22Rv1 (cell line): ENCODE measurements at regions not wholly inside any gene's neighbourhood (a gene's known extent, or its start where the extent isn't known, plus 50 kb on each side); places are given as distances from the start of the nearest gene placed in this dataset.

Experiments used
- H3K27ac ChIP-seq: fragments of 450-650 bp; 2 replicates; pipeline ENCODE4 v1.5.1; 2017
- ZFX ChIP-seq: fragments of 450-650 bp; IDR thresholded peaks from 2 replicates; pipeline ENCODE4 v1.6.1; 2017; ENCODE audit warnings: antibody characterized with exemption, borderline replicate concordance
- TF ChIP-seq, protein P1 (sequence below): fragments of 450-650 bp; IDR thresholded peaks from 2 replicates; pipeline ENCODE4 v1.5.1; 2017; ENCODE audit warnings: mild to moderate bottlenecking

DNA sequence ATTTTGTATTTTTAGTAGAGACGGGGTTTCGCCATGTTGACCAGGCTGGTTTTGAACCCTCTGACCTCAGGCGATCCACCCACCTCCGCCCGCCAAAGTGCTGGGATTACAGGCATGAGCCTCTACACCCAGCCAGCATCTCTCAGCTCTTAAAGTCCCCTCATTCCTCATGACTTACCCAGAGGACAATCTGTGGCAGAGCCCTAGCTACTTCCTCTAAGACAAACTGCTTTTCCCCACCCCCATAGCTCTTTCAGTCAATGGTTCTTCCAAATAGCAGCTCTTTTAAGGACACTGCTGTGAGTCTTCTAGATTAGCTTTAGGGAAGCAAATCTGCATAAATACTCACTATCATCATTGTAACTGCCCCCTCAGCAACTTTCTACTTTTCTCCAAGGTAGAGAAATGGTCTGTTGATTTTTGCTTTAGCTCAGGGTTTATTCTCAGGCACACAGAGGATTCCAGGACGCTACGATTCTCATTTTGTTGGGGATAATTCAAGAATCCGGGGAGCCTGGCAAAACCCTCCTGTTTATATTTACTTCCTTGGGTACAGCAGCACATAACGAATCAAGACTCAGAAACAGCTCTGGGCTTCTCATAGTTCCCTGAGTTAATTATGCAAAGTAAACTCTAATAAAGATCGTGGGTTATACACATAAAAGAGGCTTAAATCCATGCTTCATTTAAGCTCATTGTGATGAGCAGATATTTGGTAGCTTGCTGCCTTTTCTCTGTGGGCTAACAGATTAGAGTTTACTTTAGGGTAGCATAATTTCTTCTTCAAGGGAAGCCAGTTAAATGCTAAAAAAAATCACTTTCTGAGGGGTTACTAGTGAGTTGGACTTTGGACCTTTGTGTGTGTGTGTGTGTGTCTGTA, 357.4 kb downstream of the TDRD3 start:
- TF ChIP-seq, protein P1, sequence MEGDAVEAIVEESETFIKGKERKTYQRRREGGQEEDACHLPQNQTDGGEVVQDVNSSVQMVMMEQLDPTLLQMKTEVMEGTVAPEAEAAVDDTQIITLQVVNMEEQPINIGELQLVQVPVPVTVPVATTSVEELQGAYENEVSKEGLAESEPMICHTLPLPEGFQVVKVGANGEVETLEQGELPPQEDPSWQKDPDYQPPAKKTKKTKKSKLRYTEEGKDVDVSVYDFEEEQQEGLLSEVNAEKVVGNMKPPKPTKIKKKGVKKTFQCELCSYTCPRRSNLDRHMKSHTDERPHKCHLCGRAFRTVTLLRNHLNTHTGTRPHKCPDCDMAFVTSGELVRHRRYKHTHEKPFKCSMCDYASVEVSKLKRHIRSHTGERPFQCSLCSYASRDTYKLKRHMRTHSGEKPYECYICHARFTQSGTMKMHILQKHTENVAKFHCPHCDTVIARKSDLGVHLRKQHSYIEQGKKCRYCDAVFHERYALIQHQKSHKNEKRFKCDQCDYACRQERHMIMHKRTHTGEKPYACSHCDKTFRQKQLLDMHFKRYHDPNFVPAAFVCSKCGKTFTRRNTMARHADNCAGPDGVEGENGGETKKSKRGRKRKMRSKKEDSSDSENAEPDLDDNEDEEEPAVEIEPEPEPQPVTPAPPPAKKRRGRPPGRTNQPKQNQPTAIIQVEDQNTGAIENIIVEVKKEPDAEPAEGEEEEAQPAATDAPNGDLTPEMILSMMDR: no peak
- no peak for TF ChIP-seq ZFX
- H3K27ac ChIP-seq: no peak overlapping the region

DNA sequence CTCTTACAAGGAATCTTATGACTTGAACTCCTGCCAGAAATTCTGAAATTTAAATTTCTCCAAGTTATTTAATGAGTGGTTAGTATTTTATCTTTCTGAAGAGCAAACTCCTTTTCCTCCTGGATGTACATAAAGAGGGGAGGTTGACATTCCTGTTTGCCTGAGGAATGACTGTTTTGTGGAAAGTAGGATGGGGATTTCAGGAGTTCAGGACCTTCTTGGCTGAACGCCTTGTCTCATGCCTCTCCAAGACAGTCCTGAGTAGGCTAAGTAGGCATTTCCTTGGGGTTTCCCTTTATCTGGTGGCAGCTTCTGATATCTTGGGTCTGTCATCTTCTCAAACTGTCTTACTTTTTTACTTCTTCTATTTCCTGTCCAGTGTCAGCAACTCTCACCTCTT, 356.6 kb downstream of the TDRD3 start:
- H3K27ac ChIP-seq: no peak overlapping the region
- TF ChIP-seq ZFX: no peak
- TF ChIP-seq, protein P1: no peak

DNA sequence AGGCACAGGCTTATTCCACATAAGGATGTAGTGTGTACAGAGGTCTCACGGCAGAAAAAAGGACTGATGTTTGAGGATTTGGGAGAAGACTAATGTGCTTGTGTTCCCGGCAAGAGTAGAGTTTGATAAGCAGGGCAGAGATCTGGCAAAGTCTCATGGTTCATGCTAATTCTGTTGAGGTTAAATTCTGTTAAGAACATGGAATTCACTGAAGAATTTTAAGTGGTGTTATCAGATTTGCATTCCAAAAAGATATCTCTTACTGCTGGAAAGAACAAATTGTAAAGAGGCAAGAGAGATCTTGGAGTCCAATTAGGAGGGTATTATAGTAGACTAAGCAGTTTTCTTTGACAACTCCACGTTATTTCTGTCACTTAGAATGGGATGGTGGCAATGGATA, 348.3 kb downstream of the TDRD3 start:
- H3K27ac ChIP-seq: no peak overlapping the region
- TF ChIP-seq, protein P1: no peak
- no peak for TF ChIP-seq ZFX

DNA sequence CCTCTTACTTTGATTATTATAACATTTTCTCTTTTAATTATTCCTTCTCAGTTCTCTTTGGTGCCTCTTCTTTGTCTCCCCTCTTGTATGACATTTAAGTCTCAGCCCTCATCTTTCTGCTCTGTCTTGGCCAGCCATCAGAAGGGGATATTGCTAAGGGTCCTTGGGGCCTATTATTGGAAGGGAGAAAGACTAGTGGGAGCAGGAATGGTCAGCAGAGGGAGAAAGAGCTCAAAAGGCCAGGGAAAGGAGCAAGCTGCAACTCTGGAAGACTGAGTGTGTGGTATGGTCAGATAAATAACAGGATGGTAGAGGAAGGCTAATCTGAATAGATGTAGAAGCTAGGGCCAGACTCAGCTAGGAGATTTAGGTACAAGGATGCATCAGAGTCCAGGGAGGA, 336.9 kb downstream of the TDRD3 start:
- TF ChIP-seq ZFX: no peak
- TF ChIP-seq, protein P1: no peak
- no peak overlapping the region for H3K27ac ChIP-seq

DNA sequence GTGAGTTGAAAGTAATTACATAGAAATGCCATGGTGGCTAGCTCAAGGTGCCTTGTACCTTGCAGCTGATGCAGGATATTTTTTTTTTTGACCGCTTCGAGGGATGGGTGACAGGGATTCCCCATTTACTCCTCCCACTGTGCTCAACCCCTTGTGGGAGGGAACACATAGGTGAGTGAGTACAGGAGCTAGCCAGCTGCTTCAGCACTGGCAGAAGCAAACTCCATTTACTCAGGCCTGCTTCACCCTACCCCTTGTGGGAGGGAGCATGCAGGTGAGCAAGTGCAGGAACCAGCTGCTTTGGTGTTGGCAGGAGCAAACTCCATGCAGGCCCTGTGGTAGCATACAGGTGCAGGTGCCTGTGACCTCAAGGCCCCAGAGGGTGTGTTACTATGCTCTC, 330.1 kb downstream of the TDRD3 start:
- TF ChIP-seq ZFX: no peak
- TF ChIP-seq, protein P1: no peak

DNA sequence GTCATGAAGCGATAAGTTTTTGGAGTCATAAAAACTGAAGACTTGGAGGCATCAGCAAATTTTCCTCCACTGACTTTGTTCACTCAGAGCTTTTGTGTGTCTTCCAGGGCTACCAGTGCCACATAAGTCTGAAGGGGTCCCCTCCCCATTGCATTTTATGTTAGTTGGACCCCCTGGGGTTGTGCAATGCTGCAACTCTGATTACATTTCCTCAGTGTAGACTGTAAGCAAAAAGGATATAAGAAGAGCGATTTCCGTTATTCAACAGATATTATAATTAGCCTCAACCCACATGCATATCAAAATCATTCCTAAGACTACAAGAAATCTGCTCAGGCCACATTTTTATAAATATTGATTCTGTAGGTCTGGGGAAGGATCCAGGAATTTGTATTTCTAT, 324.0 kb downstream of the TDRD3 start:
- H3K27ac ChIP-seq: no peak overlapping the region
- TF ChIP-seq ZFX: no peak
- TF ChIP-seq, protein P1: no peak

More for the DNA sequence above, 330.1 kb downstream of the TDRD3 start:
- no peak overlapping the region for H3K27ac ChIP-seq

DNA sequence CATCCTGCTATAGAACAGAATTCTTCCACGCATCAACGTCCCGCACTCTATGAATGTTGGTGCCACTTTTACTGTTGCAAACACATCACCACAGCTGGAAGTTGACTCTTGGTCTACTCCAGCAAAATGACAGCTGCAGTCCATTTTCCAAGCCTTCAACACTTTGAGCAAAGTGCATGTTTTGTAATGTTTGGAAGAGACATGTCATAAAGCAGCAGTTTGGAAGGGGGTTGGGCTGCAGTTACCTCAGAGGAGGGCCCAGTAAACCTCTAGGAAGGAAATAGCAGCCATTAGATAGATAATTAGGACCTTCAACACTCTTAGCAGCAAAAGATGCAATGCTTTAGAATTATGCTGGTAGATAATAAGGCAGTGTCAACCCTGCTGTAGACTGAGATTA, 323.6 kb downstream of the TDRD3 start:
- H3K27ac ChIP-seq: no peak overlapping the region
- TF ChIP-seq, protein P1: no peak
- no peak for TF ChIP-seq ZFX
